OCI-LY7 (cell line): ENCODE measurements at regions not wholly inside any gene's neighbourhood (a gene's known extent, or its start where the extent isn't known, plus 50 kb on each side); places are given as distances from the start of the nearest gene placed in this dataset.

Experiments used
- BruUV-seq: library from RNA; stranded (reverse); fragments of 400-500 nt; replicated peaks from 2 replicates; lab custom pipeline; 2021; lab: Mats Ljungman, UMichigan
- CTCF ChIA-PET: fragments of 300-600 bp; sonication (Branson Sonifier 250); formaldehyde crosslinking; loops from one replicate; lab custom pipeline; 2022; ENCODE audit warnings: antibody characterized with exemption; ENCODE audit not compliant: unreplicated experiment; lab: Charles Lee
- POLR2A ChIA-PET: fragments of 300-600 bp; sonication (Branson Sonifier 250); formaldehyde crosslinking; loops from one replicate; lab custom pipeline; 2022; ENCODE audit warnings: antibody characterized with exemption; lab: Charles Lee
- DNase-seq: peaks from one replicate; pipeline ENCODE4 v3.0.0-alpha.2; 2015; ENCODE audit warnings: low spot score
- H2AFZ ChIP-seq: fragments of 200-600 bp; sonication (generic), shearing (Covaris generic); 2 replicates; pipeline ENCODE4 v1.6.1; 2014; ENCODE audit warnings: mild to moderate bottlenecking, antibody characterized with exemption, low read length, moderate library complexity
- H3K27ac ChIP-seq: fragments of 200-600 bp; sonication (generic); 2 replicates; pipeline ENCODE4 v1.5.1; 2014; ENCODE audit warnings: mixed run types, low read depth, mild to moderate bottlenecking, moderate library complexity, low read length, inconsistent platforms; ENCODE audit not compliant: poor library complexity, severe bottlenecking
- H3K36me3 ChIP-seq: fragments of 200-600 bp; sonication (generic); 2 replicates; pipeline ENCODE4 v1.6.1; 2014; ENCODE audit warnings: mild to moderate bottlenecking, antibody characterized with exemption, low read length, moderate library complexity, mixed read lengths; ENCODE audit not compliant: insufficient read depth
- H3K4me1 ChIP-seq: fragments of 200-600 bp; sonication (generic); 2 replicates; pipeline ENCODE4 v1.5.1; 2014; ENCODE audit warnings: mild to moderate bottlenecking, low read length; ENCODE audit not compliant: insufficient read depth, poor library complexity, severe bottlenecking
- H3K4me2 ChIP-seq: fragments of 200-600 bp; sonication (generic); 2 replicates; pipeline ENCODE4 v1.6.1; 2014; ENCODE audit warnings: mild to moderate bottlenecking, low read length
- H3K4me3 ChIP-seq: fragments of 200-600 bp; sonication (generic); 2 replicates; pipeline ENCODE4 v1.5.1; 2014; ENCODE audit warnings: mild to moderate bottlenecking, low read depth, low read length; ENCODE audit not compliant: poor library complexity, severe bottlenecking
- H3K79me2 ChIP-seq: fragments of 200-600 bp; sonication (generic); 2 replicates; pipeline ENCODE4 v1.6.1; 2016; ENCODE audit warnings: low read depth, mild to moderate bottlenecking, low read length, moderate library complexity, mixed read lengths; ENCODE audit not compliant: insufficient read depth
- H3K9me2 ChIP-seq: fragments of 200-600 bp; sonication (generic); 2 replicates; pipeline ENCODE4 v1.6.1; 2016; ENCODE audit warnings: mild to moderate bottlenecking, low read length, mixed read lengths; ENCODE audit not compliant: insufficient read depth
- H3K9me3 ChIP-seq: fragments of 200-600 bp; sonication (generic); 2 replicates; pipeline ENCODE4 v1.6.1; 2014; ENCODE audit warnings: mild to moderate bottlenecking, mixed run types, low read length, mixed read lengths
- H4K20me1 ChIP-seq: fragments of 200-600 bp; sonication (generic); 2 replicates; pipeline ENCODE4 v1.6.1; 2014; ENCODE audit warnings: mild to moderate bottlenecking, antibody characterized with exemption, low read length, moderate library complexity, mixed read lengths; ENCODE audit not compliant: insufficient read depth
- CTCF ChIP-seq: fragments of 200-600 bp; sonication (generic); conservative IDR thresholded peaks from 2 replicates; pipeline ENCODE4 v1.5.1; 2014; ENCODE audit warnings: mild to moderate bottlenecking, antibody characterized with exemption, low read length, moderate library complexity, mixed read lengths
- EZH2phosphoT487 ChIP-seq: fragments of 200-600 bp; sonication (generic); IDR thresholded peaks from 2 replicates; pipeline ENCODE4 v1.6.1; 2018; ENCODE audit warnings: low read depth, borderline replicate concordance, mild to moderate bottlenecking, mixed run types, antibody characterized with exemption, low read length, moderate library complexity, mixed read lengths
- intact Hi-C: fragments of 100-400 bp; cut with micrococcal nuclease; formaldehyde crosslinking; loops from one replicate; pipeline ENCODE4 v1.10.0; 2022; ENCODE audit not compliant: unreplicated experiment

- H3K4me3 ChIP-seq: no peak overlapping the region
- no peak overlapping the region for H2AFZ ChIP-seq
- BruUV-seq: no TSS peak
- H3K36me3 ChIP-seq: no peaks in the 10 kb centered on the region
- H3K9me2 ChIP-seq: no peaks in the 10 kb centered on the region
- no peak overlapping the region for H3K27ac ChIP-seq
- H3K9me3 ChIP-seq: no peaks in the 10 kb centered on the region
- no peak overlapping the region for H3K4me2 ChIP-seq
- intact Hi-C loops: no loop called here
- H4K20me1 ChIP-seq: no peaks in the 10 kb centered on the region
- H3K4me1 ChIP-seq: no peaks in the 10 kb centered on the region
- TF ChIP-seq EZH2phosphoT487 (no peak), CTCF (no peak)
- H3K79me2 ChIP-seq: no peaks in the 10 kb centered on the region
- POLR2A ChIA-PET: no interaction called here
- no peak for DNase-seq
- CTCF ChIA-PET: no interaction called here
Observed at GRCh38 chr6:144646093-144647056, 361.2 kb downstream of the UTRN start.

- no peaks in the 10 kb centered on the region for H3K4me1 ChIP-seq
- no peak overlapping the region for H3K4me3 ChIP-seq
- H2AFZ ChIP-seq: no peak overlapping the region
- BruUV-seq: no TSS peak
- H3K4me2 ChIP-seq: no peak overlapping the region
- ChIA-PET CTCF (no interaction called here), POLR2A (no interaction called here)
- H3K9me3 ChIP-seq: no peaks in the 10 kb centered on the region
- H3K36me3 ChIP-seq: no peaks in the 10 kb centered on the region
- TF ChIP-seq CTCF (no peak), EZH2phosphoT487 (no peak)
- no peak for DNase-seq
- no peaks in the 10 kb centered on the region; the same call in 1 of the 2 replicates for H4K20me1 ChIP-seq
- no peak overlapping the region for H3K27ac ChIP-seq
- no peaks in the 10 kb centered on the region for H3K9me2 ChIP-seq
- H3K79me2 ChIP-seq: no peaks in the 10 kb centered on the region
- intact Hi-C loops: no loop called here
Observed at GRCh38 chr6:144647406-144647964, 362.4 kb downstream of the UTRN start.
